Motor neuron (in vitro differentiated cells): ENCODE measurements at regions not wholly inside any gene's neighbourhood (a gene's known extent, or its start where the extent isn't known, plus 50 kb on each side); places are given as distances from the start of the nearest gene placed in this dataset.
"Not testable (repeated sequence)": the region's sequence is repeated elsewhere in the genome, so short reads cannot be mapped to it uniquely, and the experiment has no call there.

ENCODE experiments used
- ATAC-seq, 8 experiments: fragments of 200-7000 bp; cut with Tn5 transposase; replicated peaks in 6 of 8; 2 replicates each; pipeline ENCODE4 v1.8.0; 2021; ENCODE audit warnings: mild to moderate bottlenecking in 8 of 8, moderate library complexity in 8 of 8
- H3K27ac ChIP-seq, 2 donors: fragments of 250-450 bp; sonication (Bioruptor Pico); 2 replicates each; pipeline ENCODE4 v1.9.0; 2021; ENCODE audit warnings: antibody characterized with exemption in 2 of 2, mild to moderate bottlenecking in 2 of 2, moderate library complexity in 1 of 2
- H3K4me1 ChIP-seq, 2 donors: fragments of 250-450 bp; sonication (Bioruptor Pico); replicated peaks in 1 of 2; 2 replicates each; pipeline ENCODE4 v1.6.1; 2021; ENCODE audit warnings: antibody characterized with exemption in 2 of 2, mild to moderate bottlenecking in 2 of 2, moderate library complexity in 1 of 2
- H3K4me3 ChIP-seq, 5 donors: fragments of 250-450 bp; sonication (Bioruptor Pico); 2 replicates each; pipeline ENCODE4 v1.9.0; 2021; ENCODE audit warnings: antibody characterized with exemption in 5 of 5, mild to moderate bottlenecking in 5 of 5, moderate library complexity in 4 of 5
- WGBS, 10 experiments: fragments of 450-650 bp; shearing (Covaris generic); methylation state at CpG; one replicate each; pipeline ENCODE4 v1.0.0; 2022; 5-methylcytosine and 5-hydroxymethylcytosine counted together
- in situ Hi-C, 9 experiments: fragments of 400-800 bp; cut with MboI; loops; one replicate each; pipeline ENCODE4 v1.15.0; 2021; ENCODE audit warnings: low sequenced_read_pairs in 9 of 9, low pct_unique_long_range_greater_than_20kb in 2 of 9; ENCODE audit not compliant: unreplicated experiment in 9 of 9

DNA sequence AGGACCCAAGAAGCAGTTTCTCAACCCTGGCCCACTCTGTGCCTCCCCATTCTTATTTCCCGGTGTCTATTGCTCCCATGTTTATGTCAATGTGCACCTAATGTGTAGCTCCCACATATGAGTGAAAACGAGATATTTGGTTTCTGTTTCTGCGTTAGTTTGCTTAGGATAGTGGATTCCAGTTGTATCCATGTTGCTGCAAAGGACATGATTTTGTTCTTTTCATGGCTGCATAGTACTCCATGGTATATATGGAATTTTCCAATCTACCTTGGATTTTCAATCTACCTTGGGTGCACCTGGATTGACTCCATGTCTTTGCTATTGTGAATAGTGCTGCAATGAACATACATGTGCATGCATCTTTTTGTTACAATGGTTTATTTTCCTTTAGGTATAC, 119.8 kb upstream of the CTSV start:
- H3K4me1 ChIP-seq, ATAC-seq, H3K4me3 ChIP-seq, in situ Hi-C loops, H3K27ac ChIP-seq: not testable (repeated sequence)
- 0 to 93% (median 70%) methylated on average over 1 to 3 of the region's 3 CpGs; no CpG with 5 or more reads in 4 of the 10 experiments for WGBS, 10 experiments

GRCh38 chr9:97155441-97155840, 116.5 kb upstream of the CTSV start:
- in situ Hi-C loops, H3K27ac ChIP-seq, ATAC-seq, H3K4me1 ChIP-seq, H3K4me3 ChIP-seq: not testable (repeated sequence)
- 68 to 100% (median 89%) methylated on average over 1 to 4 of the region's 5 CpGs; no CpG with 5 or more reads in 3 of the 10 experiments for WGBS, 10 experiments

GRCh38 chr9:97153967-97154366, 115.0 kb upstream of the CTSV start:
- in situ Hi-C loops = no loop called here
- no peak overlapping the region for H3K27ac ChIP-seq
- no peak overlapping the region for H3K4me3 ChIP-seq
- H3K4me1 ChIP-seq = no peaks in the 10 kb centered on the region
- WGBS, 10 experiments = 40 to 100% (median 55%) methylated on average over 1 to 2 of the region's 6 CpGs; no CpG with 5 or more reads in 6 of the 10 experiments
- ATAC-seq = peak in 3 of 8 experiments; percentile 48 to 52 (median 52)

DNA sequence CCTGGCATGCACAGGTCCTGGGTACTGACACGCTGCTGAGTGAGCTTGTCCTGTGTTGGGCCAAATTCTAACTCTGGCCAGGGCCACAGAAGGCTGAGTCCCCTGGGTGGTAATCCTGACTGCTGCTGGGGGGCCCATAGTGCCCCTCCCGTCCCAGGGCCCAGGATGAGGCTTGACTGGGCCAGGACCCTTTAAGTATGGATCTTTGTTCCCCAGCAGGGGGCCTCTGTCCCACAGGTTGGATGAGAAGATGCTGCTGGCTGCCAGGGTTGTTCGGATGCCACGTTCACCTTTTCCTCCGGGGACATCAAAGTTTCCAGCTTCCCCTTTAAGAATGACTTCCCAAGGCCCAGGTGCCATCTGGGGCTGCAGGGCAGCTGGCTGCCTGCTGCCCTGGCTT, 114.2 kb upstream of the CTSV start:
- H3K4me1 ChIP-seq, H3K4me3 ChIP-seq, H3K27ac ChIP-seq, in situ Hi-C loops, ATAC-seq: not testable (repeated sequence)
- no CpG with 5 or more reads among the region's 5 CpGs for WGBS, 10 experiments

- ATAC-seq, H3K27ac ChIP-seq, H3K4me3 ChIP-seq, H3K4me1 ChIP-seq, in situ Hi-C loops: not testable (repeated sequence)
- 0 to 100% (median 64%) methylated on average over 1 to 2 of the region's 2 CpGs; no CpG with 5 or more reads in 4 of the 10 experiments for WGBS, 10 experiments
Observed at GRCh38 chr9:97150471-97150870, 111.5 kb upstream of the CTSV start.

- 0 to 29% (median 13%) methylated on average over 1 to 3 of the region's 3 CpGs; no CpG with 5 or more reads in 6 of the 10 experiments for WGBS, 10 experiments
- H3K27ac ChIP-seq, H3K4me1 ChIP-seq, in situ Hi-C loops, ATAC-seq, H3K4me3 ChIP-seq: not testable (repeated sequence)
Observed at GRCh38 chr9:97148428-97148827, 109.5 kb upstream of the CTSV start.

- in situ Hi-C loops, ATAC-seq, H3K4me3 ChIP-seq, H3K27ac ChIP-seq, H3K4me1 ChIP-seq: not testable (repeated sequence)
Observed at GRCh38 chr9:97145680-97146079, 106.7 kb upstream of the CTSV start.

- 0 to 42% methylated on average over 1 to 2 of the region's 2 CpGs; no CpG with 5 or more reads in 8 of the 10 experiments for WGBS, 10 experiments
- no peak for ATAC-seq
- Histone ChIP-seq H3K27ac (no peak overlapping the region), H3K4me3 (no peak overlapping the region), H3K4me1 (no peaks in the 10 kb centered on the region)
- in situ Hi-C loops = no loop called here
Observed at GRCh38 chr9:97140566-97140965, 101.6 kb upstream of the CTSV start.

GRCh38 chr9:97136421-97136820, 97.5 kb upstream of the CTSV start:
- H3K4me3 ChIP-seq = no peak overlapping the region
- no peak for ATAC-seq
- no peak overlapping the region for H3K27ac ChIP-seq
- WGBS, 10 experiments = 9 to 100% (median 65%) methylated on average over 1 to 2 of the region's 2 CpGs; no CpG with 5 or more reads in 4 of the 10 experiments
- H3K4me1 ChIP-seq = no peaks in the 10 kb centered on the region
- in situ Hi-C loops = no loop called here

DNA sequence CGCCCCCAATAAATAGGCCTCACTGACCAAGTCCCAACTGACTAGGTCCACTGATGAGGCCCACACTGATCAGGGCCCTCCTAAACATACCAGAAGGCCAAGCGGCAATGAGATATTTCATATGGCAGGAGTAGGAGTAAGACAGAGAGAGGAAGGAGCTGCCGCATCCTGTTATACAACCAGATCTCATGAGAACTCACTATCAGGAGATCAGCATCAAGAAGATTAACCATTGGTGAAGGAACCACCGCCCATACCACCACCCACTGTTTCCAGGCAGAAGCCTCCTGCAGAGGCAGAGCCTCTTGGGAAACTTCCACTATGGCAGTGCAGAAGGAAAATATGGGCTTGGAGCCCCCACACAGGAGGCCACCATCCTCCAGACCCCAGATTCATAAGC, 95.0 kb upstream of the CTSV start:
- H3K27ac ChIP-seq, H3K4me1 ChIP-seq, H3K4me3 ChIP-seq, in situ Hi-C loops, ATAC-seq: not testable (repeated sequence)
- 60 to 100% (median 100%) methylated on average over 1 of the region's 4 CpGs; no CpG with 5 or more reads in 5 of the 10 experiments for WGBS, 10 experiments

DNA sequence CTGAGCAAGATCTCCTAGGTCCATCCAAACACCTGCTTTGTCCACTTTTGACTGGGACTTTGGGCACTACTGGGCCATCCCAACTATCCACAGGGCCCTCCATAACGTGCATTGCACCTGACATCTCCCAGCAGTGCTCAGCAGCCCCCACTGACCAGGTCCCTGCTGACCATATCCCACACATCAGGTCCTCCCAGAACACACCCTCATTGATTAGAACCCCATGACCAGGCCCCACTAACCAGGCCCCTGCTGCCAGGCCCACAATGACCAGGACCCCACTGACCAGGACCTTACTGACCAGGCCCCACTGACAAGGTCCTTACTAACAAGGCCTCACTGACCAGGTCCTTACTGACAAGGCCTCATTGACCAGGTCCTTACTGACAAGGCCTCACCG, 93.9 kb upstream of the CTSV start:
- H3K4me3 ChIP-seq = no peak overlapping the region
- ATAC-seq = no peak
- no peak overlapping the region for H3K27ac ChIP-seq
- 71 to 81% (median 80%) methylated on average over 1 to 2 of the region's 2 CpGs; no CpG with 5 or more reads in 7 of the 10 experiments for WGBS, 10 experiments
- in situ Hi-C loops = no loop called here
- H3K4me1 ChIP-seq = no peaks in the 10 kb centered on the region

DNA sequence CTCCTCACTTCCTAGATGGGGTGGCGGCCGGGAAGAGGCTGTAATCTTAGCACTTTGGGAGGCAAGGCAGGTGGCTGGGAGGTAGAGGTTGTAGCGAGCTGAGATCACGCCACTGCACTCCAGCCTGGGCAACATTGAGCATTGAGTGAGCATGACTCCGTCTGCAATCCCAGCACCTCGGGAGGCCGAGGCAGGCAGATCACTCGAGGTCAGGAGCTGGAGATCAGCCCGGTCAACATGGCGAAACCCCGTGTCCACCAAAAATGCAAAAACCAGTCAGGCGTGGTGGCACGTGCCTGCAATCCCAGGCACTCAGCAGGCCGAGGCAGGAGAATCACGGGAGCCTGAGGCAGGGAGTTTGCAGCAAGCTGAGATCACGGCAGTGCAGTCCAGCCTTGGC, 91.9 kb upstream of the CTSV start:
- ATAC-seq, H3K27ac ChIP-seq, H3K4me3 ChIP-seq, in situ Hi-C loops, H3K4me1 ChIP-seq: not testable (repeated sequence)
- 30 to 100% (median 70%) methylated on average over 1 to 5 of the region's 16 CpGs; no CpG with 5 or more reads in 6 of the 10 experiments for WGBS, 10 experiments

DNA sequence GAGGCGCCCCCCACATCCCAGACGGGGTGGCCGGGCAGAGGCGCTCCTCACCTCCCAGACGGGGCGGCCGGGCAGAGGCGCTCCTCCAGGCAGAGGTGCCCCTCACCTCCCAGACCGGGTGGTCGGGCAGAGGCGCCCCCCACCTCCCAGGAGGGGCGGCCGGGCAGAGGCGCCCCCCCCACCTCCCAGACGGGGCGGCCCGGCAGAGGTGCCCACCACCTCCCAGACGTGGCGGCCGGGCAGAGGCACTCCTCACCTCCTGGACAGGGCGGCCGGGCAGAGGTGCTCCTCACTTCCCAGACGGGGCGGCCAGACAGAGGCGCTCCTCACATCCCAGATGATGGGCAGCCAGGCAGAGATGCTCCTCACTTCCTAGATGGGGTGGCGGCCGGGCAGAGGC, 91.4 kb upstream of the CTSV start:
- in situ Hi-C loops, H3K27ac ChIP-seq, ATAC-seq, H3K4me3 ChIP-seq, H3K4me1 ChIP-seq: not testable (repeated sequence)
- WGBS, 10 experiments = no CpG with 5 or more reads among the region's 27 CpGs

GRCh38 chr9:97128919-97129318, 90.0 kb upstream of the CTSV start:
- in situ Hi-C loops = no loop called here
- Histone ChIP-seq H3K27ac (no peak overlapping the region), H3K4me3 (no peak overlapping the region), H3K4me1 (no peaks in the 10 kb centered on the region)
- ATAC-seq = no peak
- 92 to 100% (median 100%) methylated on average over 1 to 2 of the region's 3 CpGs; no CpG with 5 or more reads in 7 of the 10 experiments for WGBS, 10 experiments
